22Rv1 (cell line): ENCODE measurements at regions not wholly inside any gene's neighbourhood (a gene's known extent, or its start where the extent isn't known, plus 50 kb on each side); places are given as distances from the start of the nearest gene placed in this dataset.

Experiments used
- H3K27ac ChIP-seq: fragments of 450-650 bp; 2 replicates; pipeline ENCODE4 v1.5.1; 2017
- CTCF ChIP-seq: fragments of 450-650 bp; IDR thresholded peaks from 2 replicates; pipeline ENCODE4 v1.5.1; 2017; ENCODE audit warnings: mild to moderate bottlenecking
- ZFX ChIP-seq: fragments of 450-650 bp; IDR thresholded peaks from 2 replicates; pipeline ENCODE4 v1.6.1; 2017; ENCODE audit warnings: antibody characterized with exemption, borderline replicate concordance

- no peak overlapping the region for H3K27ac ChIP-seq
- TF ChIP-seq CTCF (no peak), ZFX (no peak)
These were observed 102.0 kb upstream of the PRLR start for GRCh38 chr5:35331956-35332950.

GRCh38 chr5:35325836-35326235 lies 95.5 kb upstream of the PRLR start:
- no peak for TF ChIP-seq ZFX
- no peak for TF ChIP-seq CTCF
- H3K27ac ChIP-seq: no peak overlapping the region

- H3K27ac ChIP-seq: no peak overlapping the region
- TF ChIP-seq ZFX (no peak), CTCF (no peak)
These were observed 94.4 kb upstream of the PRLR start for GRCh38 chr5:35324679-35325078.

- no peak for TF ChIP-seq CTCF
- TF ChIP-seq ZFX: no peak
- H3K27ac ChIP-seq: no peak overlapping the region
These were observed 93.9 kb upstream of the PRLR start for GRCh38 chr5:35324201-35324600.

GRCh38 chr5:35320029-35320428 lies 89.7 kb upstream of the PRLR start:
- no peak for TF ChIP-seq CTCF
- no peak for TF ChIP-seq ZFX
- H3K27ac ChIP-seq: no peak overlapping the region

- H3K27ac ChIP-seq: no peak overlapping the region
- TF ChIP-seq ZFX (no peak), CTCF (no peak)
These were observed 89.2 kb upstream of the PRLR start for GRCh38 chr5:35319333-35320002.

GRCh38 chr5:35317586-35317985 lies 87.3 kb upstream of the PRLR start:
- TF ChIP-seq CTCF: no peak
- no peak for TF ChIP-seq ZFX
- H3K27ac ChIP-seq: no peak overlapping the region
